ENCODE measurements at regions not wholly inside any gene's neighbourhood (a gene's known extent, or its start where the extent isn't known, plus 50 kb on each side); places are given as distances from the start of the nearest gene placed in this dataset.
"Not testable (repeated sequence)": the region's sequence is repeated elsewhere in the genome, so short reads cannot be mapped to it uniquely, and the experiment has no call there.

- no peak overlapping the region for H3K27ac ChIP-seq (ENCODE audit: low read depth in 1 of 2, low read length in 2 of 2)
- H3K27me3 ChIP-seq (ENCODE audit: control insufficient read depth in 4 of 4, insufficient read depth in 4 of 4, low read length in 3 of 4), result no peaks in the 10 kb centered on the region
- 93% methylated on average over 3 of the region's 3 CpGs for WGBS
- peaks cover 0 to 3% (median 0%) of the 10 kb centered on the region in 4 donors for H3K9me3 ChIP-seq (ENCODE audit: control insufficient read depth in 4 of 4, low read length in 3 of 4)
- H3K4me3 ChIP-seq (ENCODE audit: low read depth in 1 of 3, low read length in 3 of 3), result no peak overlapping the region
- H3K36me3 ChIP-seq (ENCODE audit: control insufficient read depth in 4 of 4, insufficient read depth in 3 of 4, low read depth in 1 of 4, low read length in 3 of 4), result no peaks in the 10 kb centered on the region
- H3K9ac ChIP-seq (ENCODE audit: low read depth in 1 of 2, low read length in 2 of 2), result no peak overlapping the region
- DNase-seq (ENCODE audit: low spot score), result no peak
- no peaks in the 10 kb centered on the region for H3K4me1 ChIP-seq (ENCODE audit: control insufficient read depth in 4 of 4, insufficient read depth in 4 of 4, low read length in 3 of 4)
- TF ChIP-seq NR2F2 (IDR thresholded peaks at IDR 0.05) (no peak), FOXA1 (IDR thresholded peaks at IDR 0.05) (no peak), GABPA (IDR thresholded peaks at IDR 0.05 in 1 of 2, conservative IDR thresholded peaks at IDR 0.05 in 1 of 2) (no peak)
Observed at GRCh38 chrX:16061296-16061695, 62.1 kb upstream of the GRPR start.

GRCh38 chrX:16060252-16060651 lies 63.1 kb upstream of the GRPR start:
- DNase-seq (ENCODE audit: low spot score), result no peak
- Histone ChIP-seq H3K27ac (ENCODE audit: low read depth in 1 of 2, low read length in 2 of 2) (no peak overlapping the region), H3K4me1 (ENCODE audit: control insufficient read depth in 4 of 4, insufficient read depth in 4 of 4, low read length in 3 of 4) (no peaks in the 10 kb centered on the region), H3K27me3 (ENCODE audit: control insufficient read depth in 4 of 4, insufficient read depth in 4 of 4, low read length in 3 of 4) (no peaks in the 10 kb centered on the region), H3K4me3 (ENCODE audit: low read depth in 1 of 3, low read length in 3 of 3) (no peak overlapping the region), H3K9me3 (ENCODE audit: control insufficient read depth in 4 of 4, low read length in 3 of 4) (peaks cover 0 to 3% (median 0%) of the 10 kb centered on the region in 4 donors), H3K9ac (ENCODE audit: low read depth in 1 of 2, low read length in 2 of 2) (no peak overlapping the region), H3K36me3 (ENCODE audit: control insufficient read depth in 4 of 4, insufficient read depth in 3 of 4, low read depth in 1 of 4, low read length in 3 of 4) (no peaks in the 10 kb centered on the region)
- TF ChIP-seq, protein P1, sequence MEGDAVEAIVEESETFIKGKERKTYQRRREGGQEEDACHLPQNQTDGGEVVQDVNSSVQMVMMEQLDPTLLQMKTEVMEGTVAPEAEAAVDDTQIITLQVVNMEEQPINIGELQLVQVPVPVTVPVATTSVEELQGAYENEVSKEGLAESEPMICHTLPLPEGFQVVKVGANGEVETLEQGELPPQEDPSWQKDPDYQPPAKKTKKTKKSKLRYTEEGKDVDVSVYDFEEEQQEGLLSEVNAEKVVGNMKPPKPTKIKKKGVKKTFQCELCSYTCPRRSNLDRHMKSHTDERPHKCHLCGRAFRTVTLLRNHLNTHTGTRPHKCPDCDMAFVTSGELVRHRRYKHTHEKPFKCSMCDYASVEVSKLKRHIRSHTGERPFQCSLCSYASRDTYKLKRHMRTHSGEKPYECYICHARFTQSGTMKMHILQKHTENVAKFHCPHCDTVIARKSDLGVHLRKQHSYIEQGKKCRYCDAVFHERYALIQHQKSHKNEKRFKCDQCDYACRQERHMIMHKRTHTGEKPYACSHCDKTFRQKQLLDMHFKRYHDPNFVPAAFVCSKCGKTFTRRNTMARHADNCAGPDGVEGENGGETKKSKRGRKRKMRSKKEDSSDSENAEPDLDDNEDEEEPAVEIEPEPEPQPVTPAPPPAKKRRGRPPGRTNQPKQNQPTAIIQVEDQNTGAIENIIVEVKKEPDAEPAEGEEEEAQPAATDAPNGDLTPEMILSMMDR (IDR thresholded peaks at IDR 0.05; ENCODE audit: low read depth, low read length, missing input control), result no peak
- TF ChIP-seq, protein P2, sequence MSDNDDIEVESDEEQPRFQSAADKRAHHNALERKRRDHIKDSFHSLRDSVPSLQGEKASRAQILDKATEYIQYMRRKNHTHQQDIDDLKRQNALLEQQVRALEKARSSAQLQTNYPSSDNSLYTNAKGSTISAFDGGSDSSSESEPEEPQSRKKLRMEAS (IDR thresholded peaks at IDR 0.05), result no peak
- no peak for TF ChIP-seq HNF4G (IDR thresholded peaks at IDR 0.05)
- 40% methylated on average over 2 of the region's 2 CpGs for WGBS

GRCh38 chrX:16049126-16049525 lies 74.2 kb upstream of the GRPR start:
- H3K4me3 ChIP-seq (ENCODE audit: low read depth in 1 of 3, low read length in 3 of 3); H3K9me3 ChIP-seq (ENCODE audit: control insufficient read depth in 4 of 4, low read length in 3 of 4); H3K9ac ChIP-seq (ENCODE audit: low read depth in 1 of 2, low read length in 2 of 2); H3K27ac ChIP-seq (ENCODE audit: low read depth in 1 of 2, low read length in 2 of 2); DNase-seq (ENCODE audit: low spot score); H3K27me3 ChIP-seq (ENCODE audit: control insufficient read depth in 4 of 4, insufficient read depth in 4 of 4, low read length in 3 of 4); H3K4me1 ChIP-seq (ENCODE audit: control insufficient read depth in 4 of 4, insufficient read depth in 4 of 4, low read length in 3 of 4); H3K36me3 ChIP-seq (ENCODE audit: control insufficient read depth in 4 of 4, insufficient read depth in 3 of 4, low read depth in 1 of 4, low read length in 3 of 4): not testable (repeated sequence)
- WGBS, result 72% methylated on average over 9 of the region's 9 CpGs

DNA sequence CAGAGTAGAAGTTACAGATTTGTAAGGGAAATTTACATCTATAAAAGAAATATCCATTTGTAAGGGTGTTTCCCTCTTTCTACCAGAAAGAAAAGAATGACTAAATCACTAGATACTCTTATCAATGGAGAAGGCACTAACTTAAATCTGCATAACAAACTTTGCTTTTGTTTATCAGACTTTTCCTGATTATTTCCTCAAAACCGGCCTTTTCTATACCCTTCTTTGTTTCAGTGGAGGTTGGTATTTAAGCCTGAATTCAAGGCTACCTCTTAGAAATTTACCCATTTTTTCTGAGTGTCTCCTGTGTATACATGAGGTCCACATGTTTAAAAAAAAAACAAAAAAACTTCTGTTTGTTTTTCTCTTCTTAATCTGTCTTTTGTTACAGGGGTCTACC lies 80.4 kb upstream of the GRPR start:
- 36% methylated on average over 1 of the region's 1 CpG for WGBS
- H3K4me3 ChIP-seq (ENCODE audit: low read depth in 1 of 3, low read length in 3 of 3), result no peak overlapping the region
- no peak for DNase-seq (ENCODE audit: low spot score)
- H3K9me3 ChIP-seq (ENCODE audit: control insufficient read depth in 4 of 4, low read length in 3 of 4), result no peaks in the 10 kb centered on the region
- H3K9ac ChIP-seq (ENCODE audit: low read depth in 1 of 2, low read length in 2 of 2), result no peak overlapping the region
- no peaks in the 10 kb centered on the region for H3K36me3 ChIP-seq (ENCODE audit: control insufficient read depth in 4 of 4, insufficient read depth in 3 of 4, low read depth in 1 of 4, low read length in 3 of 4)
- H3K4me1 ChIP-seq (ENCODE audit: control insufficient read depth in 4 of 4, insufficient read depth in 4 of 4, low read length in 3 of 4), result no peaks in the 10 kb centered on the region
- H3K27me3 ChIP-seq (ENCODE audit: control insufficient read depth in 4 of 4, insufficient read depth in 4 of 4, low read length in 3 of 4), result no peaks in the 10 kb centered on the region
- H3K27ac ChIP-seq (ENCODE audit: low read depth in 1 of 2, low read length in 2 of 2), result no peak overlapping the region
- TF ChIP-seq GABPA (IDR thresholded peaks at IDR 0.05 in 1 of 2, conservative IDR thresholded peaks at IDR 0.05 in 1 of 2), result no peak
- no peak for TF ChIP-seq TAF1 (conservative IDR thresholded peaks at IDR 0.05)
- TF ChIP-seq, protein P3, sequence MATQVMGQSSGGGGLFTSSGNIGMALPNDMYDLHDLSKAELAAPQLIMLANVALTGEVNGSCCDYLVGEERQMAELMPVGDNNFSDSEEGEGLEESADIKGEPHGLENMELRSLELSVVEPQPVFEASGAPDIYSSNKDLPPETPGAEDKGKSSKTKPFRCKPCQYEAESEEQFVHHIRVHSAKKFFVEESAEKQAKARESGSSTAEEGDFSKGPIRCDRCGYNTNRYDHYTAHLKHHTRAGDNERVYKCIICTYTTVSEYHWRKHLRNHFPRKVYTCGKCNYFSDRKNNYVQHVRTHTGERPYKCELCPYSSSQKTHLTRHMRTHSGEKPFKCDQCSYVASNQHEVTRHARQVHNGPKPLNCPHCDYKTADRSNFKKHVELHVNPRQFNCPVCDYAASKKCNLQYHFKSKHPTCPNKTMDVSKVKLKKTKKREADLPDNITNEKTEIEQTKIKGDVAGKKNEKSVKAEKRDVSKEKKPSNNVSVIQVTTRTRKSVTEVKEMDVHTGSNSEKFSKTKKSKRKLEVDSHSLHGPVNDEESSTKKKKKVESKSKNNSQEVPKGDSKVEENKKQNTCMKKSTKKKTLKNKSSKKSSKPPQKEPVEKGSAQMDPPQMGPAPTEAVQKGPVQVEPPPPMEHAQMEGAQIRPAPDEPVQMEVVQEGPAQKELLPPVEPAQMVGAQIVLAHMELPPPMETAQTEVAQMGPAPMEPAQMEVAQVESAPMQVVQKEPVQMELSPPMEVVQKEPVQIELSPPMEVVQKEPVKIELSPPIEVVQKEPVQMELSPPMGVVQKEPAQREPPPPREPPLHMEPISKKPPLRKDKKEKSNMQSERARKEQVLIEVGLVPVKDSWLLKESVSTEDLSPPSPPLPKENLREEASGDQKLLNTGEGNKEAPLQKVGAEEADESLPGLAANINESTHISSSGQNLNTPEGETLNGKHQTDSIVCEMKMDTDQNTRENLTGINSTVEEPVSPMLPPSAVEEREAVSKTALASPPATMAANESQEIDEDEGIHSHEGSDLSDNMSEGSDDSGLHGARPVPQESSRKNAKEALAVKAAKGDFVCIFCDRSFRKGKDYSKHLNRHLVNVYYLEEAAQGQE (IDR thresholded peaks at IDR 0.05), result no peak
- TF ChIP-seq SP1 (IDR thresholded peaks at IDR 0.05), result no peak
- no peak for TF ChIP-seq EGR1 (IDR thresholded peaks at IDR 0.05; ENCODE audit: low read depth in 2 of 2)
- TF ChIP-seq, protein P1 (IDR thresholded peaks at IDR 0.05; ENCODE audit: low read depth, low read length, missing input control), result no peak
- TF ChIP-seq HNF4G (IDR thresholded peaks at IDR 0.05), result no peak
- TF ChIP-seq NR2F2 (IDR thresholded peaks at IDR 0.05), result no peak
- TF ChIP-seq, protein P2 (IDR thresholded peaks at IDR 0.05), result no peak
- TF ChIP-seq ATF3 (IDR thresholded peaks at IDR 0.05), result no peak
- TF ChIP-seq FOXA1 (IDR thresholded peaks at IDR 0.05), result no peak
- no peak for TF ChIP-seq RAD21 (IDR thresholded peaks at IDR 0.05)
- no peak for TF ChIP-seq RXRA (IDR thresholded peaks at IDR 0.05)
- TF ChIP-seq YY1 (IDR thresholded peaks at IDR 0.05), result no peak
- no peak for TF ChIP-seq HNF4A (conservative IDR thresholded peaks at IDR 0.05)
- TF ChIP-seq FOXA2 (IDR thresholded peaks at IDR 0.05), result no peak

All from liver (tissue), 8 donors.